ENCODE measurements at regions not wholly inside any gene's neighbourhood (a gene's known extent, or its start where the extent isn't known, plus 50 kb on each side); places are given as distances from the start of the nearest gene placed in this dataset.
A peak's percentile ranks its signal among the peaks of the same experiment; 100 is the strongest.
"Not testable (repeated sequence)": the region's sequence is repeated elsewhere in the genome, so short reads cannot be mapped to it uniquely, and the experiment has no call there.

GRCh38 chr13:111004444-111004843 is 89.6 kb upstream of the ANKRD10 start:
- no peak for DNase-seq

- no peak for DNase-seq
These were observed 86.8 kb upstream of the ANKRD10 start for GRCh38 chr13:111001636-111002035.

- no peak for DNase-seq
These were observed 78.9 kb upstream of the ANKRD10 start for GRCh38 chr13:110993788-110994187.

GRCh38 chr13:110991991-110992508 is 77.2 kb upstream of the ANKRD10 start:
- no peak for DNase-seq

GRCh38 chr13:110989331-110989730 is 74.5 kb upstream of the ANKRD10 start:
- DNase-seq = no peak

GRCh38 chr13:110985541-110985940 is 70.7 kb upstream of the ANKRD10 start:
- no peak for DNase-seq

GRCh38 chr13:110984798-110985197 is 69.9 kb upstream of the ANKRD10 start:
- DNase-seq = no peak

GRCh38 chr13:110984381-110984780 is 69.5 kb upstream of the ANKRD10 start:
- DNase-seq = no peak

GRCh38 chr13:110983241-110983640 is 68.4 kb upstream of the ANKRD10 start:
- DNase-seq = no peak

- DNase-seq = no peak
These were observed 66.5 kb upstream of the ANKRD10 start for GRCh38 chr13:110981379-110981778.

GRCh38 chr13:110980921-110981320 is 66.1 kb upstream of the ANKRD10 start:
- no peak for DNase-seq

- not testable (repeated sequence) for DNase-seq
These were observed 64.3 kb upstream of the ANKRD10 start for GRCh38 chr13:110979149-110979548.

GRCh38 chr13:110978390-110978789 is 63.5 kb upstream of the ANKRD10 start:
- no peak for DNase-seq

GRCh38 chr13:110976785-110977184 is 61.9 kb upstream of the ANKRD10 start:
- DNase-seq = no peak

- no peak for DNase-seq
These were observed 58.3 kb upstream of the ANKRD10 start for GRCh38 chr13:110973007-110973700.

GRCh38 chr13:110971486-110971885 is 56.6 kb upstream of the ANKRD10 start:
- DNase-seq = no peak

- DNase-seq = not testable (repeated sequence)
These were observed 52.4 kb upstream of the ANKRD10 start for GRCh38 chr13:110967156-110967855.

GRCh38 chr13:110965755-110966134 is 50.9 kb upstream of the ANKRD10 start:
- DNase-seq = no peak

- peak; percentile 40 for DNase-seq
These were observed 50.3 kb upstream of the ANKRD10 start for GRCh38 chr13:110965038-110965754.

Data from amniotic stem cell (primary cell).